ENCODE measurements at regions not wholly inside any gene's neighbourhood (a gene's known extent, or its start where the extent isn't known, plus 50 kb on each side); places are given as distances from the start of the nearest gene placed in this dataset.

DNA sequence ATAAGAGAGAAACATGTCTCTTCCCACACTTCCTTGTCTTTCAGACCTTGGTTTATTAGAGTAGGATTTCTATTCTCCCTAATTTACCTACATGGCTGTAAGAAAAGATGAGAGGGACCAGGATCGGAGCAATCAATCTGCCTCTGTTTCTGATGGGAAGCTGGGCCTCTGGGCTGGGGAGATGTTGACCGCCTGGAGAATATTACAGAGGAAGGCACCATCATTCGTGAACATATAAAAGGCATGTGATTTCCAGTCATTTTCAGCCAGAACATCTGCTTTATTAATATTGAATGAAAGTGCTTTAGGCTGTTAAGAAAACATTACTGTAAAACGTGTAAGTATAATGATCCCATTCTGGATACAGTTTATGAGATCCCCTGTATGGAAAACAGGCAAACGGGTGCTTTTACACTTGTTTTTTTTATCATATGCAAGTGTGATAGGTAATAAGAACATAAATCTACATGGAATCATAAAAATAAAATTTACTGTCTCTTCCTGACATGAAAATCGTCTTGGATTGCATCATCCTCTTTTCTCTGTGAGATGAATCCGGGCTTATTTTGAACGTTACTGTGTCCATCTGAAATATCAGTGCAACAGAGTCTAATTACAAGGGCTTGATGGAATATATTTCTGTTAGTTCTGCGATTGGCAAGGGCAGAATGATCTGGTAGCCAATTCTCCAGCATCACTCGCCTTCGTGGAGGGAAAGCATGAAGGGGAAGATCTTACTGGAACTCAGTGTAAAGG lies 94.5 kb upstream of the BAIAP2L1 start:
- no peak overlapping the region for H3K4me3 Mint-ChIP-seq
- DNase-seq (ENCODE audit: low spot score in 2 of 2) (no peak), ATAC-seq (ENCODE audit: low read depth) (no peak)
- H3K36me3 Mint-ChIP-seq: no peaks in the 10 kb centered on the region
- H3K27me3 Mint-ChIP-seq: no peaks in the 10 kb centered on the region
- H3K27ac Mint-ChIP-seq: no peak overlapping the region
- H3K9me3 Mint-ChIP-seq: peaks cover 5% of the 10 kb centered on the region
- no peaks in the 10 kb centered on the region for H3K4me1 Mint-ChIP-seq

DNA sequence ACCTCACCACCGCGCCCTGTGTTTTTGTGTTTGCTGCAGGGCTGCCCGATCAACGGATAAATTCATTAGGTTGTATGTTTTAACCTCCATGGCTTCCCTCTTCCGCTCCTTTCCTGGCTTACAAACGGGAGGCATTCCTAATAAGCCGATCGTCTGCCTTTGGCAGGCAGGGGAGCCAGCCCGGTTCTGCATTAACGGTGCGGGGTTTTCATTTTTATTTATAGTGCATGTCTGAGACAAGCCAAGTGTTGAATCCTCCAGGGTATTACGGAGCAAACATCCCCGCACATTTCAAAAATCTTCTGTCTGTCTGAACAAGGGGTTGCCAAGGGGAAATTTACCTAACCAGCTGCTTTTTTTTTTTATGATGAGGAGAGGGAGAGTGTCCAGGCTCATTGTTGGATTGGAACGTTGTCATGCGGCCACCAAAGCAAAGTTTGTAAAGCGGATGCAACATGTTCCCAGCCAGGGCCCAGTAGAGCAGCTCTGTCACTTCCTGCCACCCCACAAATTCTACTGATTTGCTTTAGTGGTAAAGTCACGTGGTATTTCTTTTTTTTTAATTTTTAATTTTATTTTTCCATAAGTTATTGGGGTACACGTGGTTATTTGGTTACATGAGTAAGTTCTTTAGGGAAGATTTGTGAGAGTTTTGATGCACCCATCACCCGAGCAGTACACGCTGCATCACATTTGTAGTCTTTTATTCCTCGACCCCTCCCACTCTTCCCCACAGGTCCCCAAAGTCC lies 92.3 kb upstream of the BAIAP2L1 start:
- Mint-ChIP-seq H3K4me3 (no peak overlapping the region), H3K36me3 (no peaks in the 10 kb centered on the region), H3K27me3 (no peaks in the 10 kb centered on the region), H3K9me3 (peaks cover 2% of the 10 kb centered on the region), H3K4me1 (no peaks in the 10 kb centered on the region), H3K27ac (no peak overlapping the region)
- DNase-seq (ENCODE audit: low spot score in 2 of 2) (no peak), ATAC-seq (ENCODE audit: low read depth) (no peak)

DNA sequence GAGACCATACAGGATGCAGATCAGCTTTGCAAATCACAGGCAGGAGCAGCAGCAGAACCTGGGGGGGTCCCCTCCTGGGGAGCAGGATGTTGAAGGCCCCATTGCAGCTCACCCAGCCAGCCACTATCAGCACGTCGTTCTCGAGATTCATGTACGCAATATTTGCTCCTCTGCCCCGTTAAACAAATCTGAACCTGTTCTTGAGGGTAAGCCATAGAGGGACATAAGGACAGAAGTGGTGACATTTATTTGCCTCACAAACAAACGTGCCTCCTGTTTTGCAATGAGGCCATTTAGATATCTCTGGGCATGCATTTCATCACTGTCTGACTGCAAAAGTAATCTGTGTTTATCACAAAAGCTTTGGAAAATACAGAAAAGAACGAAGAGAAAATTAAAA lies 87.3 kb upstream of the BAIAP2L1 start:
- Mint-ChIP-seq H3K4me1 (peaks cover 1% of the 10 kb centered on the region), H3K4me3 (no peak overlapping the region), H3K9me3 (peaks cover 1% of the 10 kb centered on the region), H3K27me3 (peaks cover 2% of the 10 kb centered on the region), H3K27ac (no peak overlapping the region), H3K36me3 (no peaks in the 10 kb centered on the region)
- DNase-seq (ENCODE audit: low spot score in 2 of 2): no peak
- ATAC-seq (ENCODE audit: low read depth): no peak

DNA sequence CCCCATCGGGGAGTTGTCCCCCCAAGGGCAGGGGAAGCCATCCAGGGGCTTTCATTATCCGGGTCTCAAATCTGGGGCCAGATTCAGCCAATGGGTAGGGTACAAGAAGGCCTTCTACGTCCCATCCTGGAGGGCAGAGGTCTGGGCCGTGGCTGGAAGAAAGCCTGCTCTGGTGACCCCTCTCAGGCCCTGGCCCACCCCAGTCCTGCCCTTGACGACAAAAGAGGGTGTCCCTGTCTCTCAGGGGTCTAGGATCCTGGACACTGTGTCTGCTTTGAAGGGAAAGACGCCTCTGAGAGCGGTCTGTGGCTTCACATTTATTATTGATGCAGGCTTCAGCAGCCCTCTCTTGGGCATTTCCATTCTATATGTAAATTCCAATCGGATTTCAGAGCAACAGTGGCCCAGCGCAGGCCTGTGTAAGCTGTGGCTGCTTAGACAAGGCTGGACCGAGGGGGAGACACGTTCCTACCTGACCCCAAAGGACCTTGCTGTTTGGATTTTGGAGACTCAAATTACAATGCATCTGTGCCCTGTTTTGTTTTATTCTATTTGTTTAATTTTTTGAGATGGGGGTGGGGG lies 83.2 kb upstream of the BAIAP2L1 start:
- Mint-ChIP-seq H3K36me3 (no peaks in the 10 kb centered on the region), H3K4me3 (no peak overlapping the region), H3K27me3 (peaks cover 2% of the 10 kb centered on the region), H3K27ac (no peak overlapping the region), H3K4me1 (peaks cover 2% of the 10 kb centered on the region), H3K9me3 (peaks cover 1% of the 10 kb centered on the region)
- DNase-seq (ENCODE audit: low spot score in 2 of 2) (no peak), ATAC-seq (ENCODE audit: low read depth) (no peak)

DNA sequence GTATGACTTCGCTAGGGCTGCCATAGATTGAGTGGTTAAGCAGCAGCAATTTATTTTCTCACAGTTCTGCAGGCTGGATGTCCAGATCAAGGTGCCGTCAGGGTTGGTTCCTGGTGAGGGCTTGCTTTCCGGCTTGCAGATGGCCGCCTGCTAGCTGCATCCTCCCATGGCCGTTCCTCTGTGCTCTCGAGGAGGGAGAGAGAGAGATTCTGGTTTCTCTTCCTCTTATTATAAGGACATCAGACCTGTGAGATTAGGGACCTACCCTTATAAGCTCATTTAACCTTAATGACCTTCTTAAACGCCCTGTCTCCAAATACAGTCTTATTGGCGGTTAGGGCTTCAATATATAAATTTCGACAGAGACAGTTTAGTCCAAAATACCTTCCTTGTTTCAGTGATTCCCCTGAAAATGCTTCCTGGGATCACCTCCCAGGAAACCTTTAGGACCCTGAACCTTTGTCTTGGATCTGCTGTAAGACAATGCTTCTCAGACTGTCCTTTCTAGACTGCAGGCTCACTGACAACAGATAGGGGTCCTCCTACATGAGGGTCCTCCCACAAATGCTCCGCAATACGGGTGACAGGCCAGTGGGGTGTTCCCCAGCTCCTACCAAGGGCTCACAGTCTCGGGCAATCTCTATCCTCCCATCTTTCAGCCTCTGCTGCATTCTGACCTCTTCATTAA lies 82.5 kb upstream of the BAIAP2L1 start:
- Mint-ChIP-seq H3K4me1 (peaks cover 2% of the 10 kb centered on the region), H3K4me3 (no peak overlapping the region), H3K36me3 (no peaks in the 10 kb centered on the region), H3K9me3 (peaks cover 1% of the 10 kb centered on the region), H3K27me3 (peaks cover 2% of the 10 kb centered on the region), H3K27ac (no peak overlapping the region)
- no peak for DNase-seq (ENCODE audit: low spot score in 2 of 2)
- ATAC-seq (ENCODE audit: low read depth): no peak

DNA sequence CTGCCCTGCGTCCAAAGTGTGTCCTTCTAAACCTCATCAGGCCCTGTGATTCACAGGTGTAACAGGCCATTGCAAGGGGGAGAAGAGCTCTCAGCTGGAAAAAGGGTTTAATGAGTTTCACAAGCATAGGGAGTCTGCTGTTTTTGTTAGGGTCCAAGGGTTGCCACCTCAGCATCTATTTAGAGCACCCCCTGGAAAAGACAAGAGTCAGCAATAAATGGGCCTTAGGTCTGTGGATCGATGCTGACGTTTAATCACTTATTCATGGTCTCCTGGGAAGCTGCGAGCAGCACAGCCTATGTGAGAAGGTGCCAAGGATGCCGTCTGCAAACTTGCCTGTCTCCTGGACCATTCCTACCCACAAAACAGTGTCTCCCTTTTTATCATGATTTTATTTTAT lies 78.4 kb upstream of the BAIAP2L1 start:
- Mint-ChIP-seq H3K4me3 (no peak overlapping the region), H3K9me3 (no peaks in the 10 kb centered on the region), H3K27ac (no peak overlapping the region), H3K4me1 (peaks cover 2% of the 10 kb centered on the region), H3K27me3 (peaks cover 6% of the 10 kb centered on the region), H3K36me3 (no peaks in the 10 kb centered on the region)
- DNase-seq (ENCODE audit: low spot score in 2 of 2): no peak
- no peak for ATAC-seq (ENCODE audit: low read depth)

DNA sequence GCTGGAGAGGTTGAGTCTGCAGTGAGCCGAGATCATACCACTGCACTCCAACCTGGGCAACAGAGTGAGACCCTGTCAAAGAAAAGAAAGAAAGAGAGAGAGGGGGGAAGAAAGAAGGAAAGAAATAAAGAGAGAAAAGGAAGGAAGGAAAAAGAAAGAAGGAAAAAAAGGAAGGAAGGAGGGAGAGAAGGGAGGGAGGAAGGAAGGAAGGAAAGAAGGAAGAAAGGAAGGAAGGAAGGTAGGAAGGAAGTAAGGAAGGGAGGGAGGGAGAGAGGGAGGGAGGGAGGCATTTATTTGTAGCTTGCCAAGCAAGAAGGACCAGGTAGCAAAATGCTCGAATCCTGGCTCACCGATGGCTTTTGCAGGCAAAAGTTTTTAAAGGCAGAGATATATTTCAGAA lies 74.5 kb upstream of the BAIAP2L1 start:
- DNase-seq (ENCODE audit: low spot score in 2 of 2): no peak
- Mint-ChIP-seq H3K27me3 (peaks cover 17% of the 10 kb centered on the region), H3K4me1 (peaks cover 5% of the 10 kb centered on the region), H3K36me3 (no peaks in the 10 kb centered on the region), H3K27ac (no peak overlapping the region), H3K9me3 (no peaks in the 10 kb centered on the region), H3K4me3 (no peak overlapping the region)
- ATAC-seq (ENCODE audit: low read depth): no peak

DNA sequence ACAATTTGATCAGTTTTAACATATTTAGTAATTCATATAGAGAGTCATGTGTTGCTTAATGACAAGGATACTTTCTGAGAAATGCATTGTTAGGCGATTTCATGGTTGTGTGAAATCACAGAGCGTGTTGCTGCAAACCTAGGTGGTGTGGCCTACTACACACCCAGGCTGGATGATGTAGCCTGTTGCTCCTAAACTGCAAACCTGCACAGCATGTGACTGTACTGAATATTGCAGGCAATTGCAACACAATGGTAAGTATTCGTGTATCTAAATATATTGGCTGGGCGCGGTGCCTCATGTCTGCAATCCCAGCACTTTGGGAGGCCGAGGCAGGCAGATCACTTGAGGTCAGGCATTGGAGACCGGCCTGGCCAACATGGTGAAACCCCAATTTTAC lies 73.7 kb upstream of the BAIAP2L1 start:
- no peak for DNase-seq (ENCODE audit: low spot score in 2 of 2)
- Mint-ChIP-seq H3K9me3 (no peaks in the 10 kb centered on the region), H3K27me3 (peaks cover 17% of the 10 kb centered on the region), H3K27ac (no peak overlapping the region), H3K4me1 (peaks cover 5% of the 10 kb centered on the region), H3K4me3 (no peak overlapping the region), H3K36me3 (no peaks in the 10 kb centered on the region)
- no peak for ATAC-seq (ENCODE audit: low read depth)

DNA sequence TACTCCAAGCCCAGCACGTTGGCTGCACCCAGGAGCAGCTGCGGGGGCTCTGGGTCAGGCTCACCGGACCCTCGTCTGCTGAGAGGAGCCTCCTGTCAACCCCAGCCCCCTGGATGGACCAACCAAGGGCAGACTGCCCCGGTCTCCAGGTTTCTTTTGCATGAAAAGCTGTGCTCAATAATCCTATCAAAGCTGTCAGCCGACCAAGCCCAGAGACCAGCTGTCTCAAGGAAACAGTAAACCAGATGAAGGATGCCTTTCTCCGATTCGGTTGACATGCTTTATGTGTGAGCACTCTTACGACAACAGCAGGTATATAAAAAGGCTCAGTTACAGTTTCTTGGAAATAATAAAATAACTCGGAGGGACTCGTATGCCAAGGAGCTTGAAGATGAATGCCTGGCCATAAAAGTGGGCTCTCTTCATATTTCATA lies 71.6 kb upstream of the BAIAP2L1 start:
- H3K27me3 Mint-ChIP-seq: peaks cover 20% of the 10 kb centered on the region
- ATAC-seq (ENCODE audit: low read depth) (no peak), DNase-seq (ENCODE audit: low spot score in 2 of 2) (no peak)
- no peak overlapping the region for H3K27ac Mint-ChIP-seq
- H3K36me3 Mint-ChIP-seq: peaks cover 2% of the 10 kb centered on the region
- peaks cover 3% of the 10 kb centered on the region for H3K9me3 Mint-ChIP-seq
- H3K4me1 Mint-ChIP-seq: peaks cover 5% of the 10 kb centered on the region
- no peak overlapping the region for H3K4me3 Mint-ChIP-seq

DNA sequence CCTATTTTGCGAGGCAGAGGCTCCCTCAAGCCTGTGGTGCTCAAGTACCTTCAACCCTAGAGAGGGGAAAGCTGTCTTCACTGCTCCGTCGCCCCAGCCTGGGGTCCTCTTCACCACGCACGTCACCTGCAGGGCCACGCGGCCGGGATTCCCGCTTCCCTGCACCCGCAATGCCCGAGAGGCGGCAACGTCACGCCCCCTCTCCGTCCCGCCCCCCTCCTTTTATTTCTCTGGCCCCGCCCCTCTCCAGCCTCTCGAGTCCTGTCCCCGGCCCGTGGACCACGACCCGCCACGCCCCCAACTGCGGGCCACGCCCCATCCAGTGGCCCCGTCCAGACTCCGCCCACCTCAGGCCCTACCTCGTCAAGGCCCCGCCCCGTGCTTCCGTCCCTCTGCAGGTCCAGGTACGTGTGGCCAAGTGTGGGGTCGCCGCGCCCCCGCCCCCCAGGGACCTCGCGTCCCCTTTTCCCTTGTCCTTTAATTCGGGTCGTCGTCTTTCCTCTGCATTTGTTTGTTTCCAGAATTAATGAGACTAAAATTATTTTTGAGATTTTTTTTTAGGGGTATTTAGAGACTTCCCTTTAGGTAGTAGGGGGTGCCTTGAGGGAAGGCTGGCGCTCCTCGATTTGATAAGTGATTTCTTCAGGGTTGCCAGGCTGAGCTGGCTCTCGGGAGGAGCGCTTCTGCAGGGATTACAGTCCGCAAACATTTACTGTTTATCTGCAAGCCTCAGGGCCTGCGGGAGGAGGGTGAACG lies 69.8 kb upstream of the BAIAP2L1 start:
- peak in 1 of 2 donors; percentile 12 for DNase-seq (ENCODE audit: low spot score in 2 of 2)
- H3K36me3 Mint-ChIP-seq: peaks cover 2% of the 10 kb centered on the region
- H3K9me3 Mint-ChIP-seq: peaks cover 3% of the 10 kb centered on the region
- peaks cover 5% of the 10 kb centered on the region for H3K4me1 Mint-ChIP-seq
- no peak for ATAC-seq (ENCODE audit: low read depth)
- H3K4me3 Mint-ChIP-seq: peak overlapping the region; percentile 29
- H3K27ac Mint-ChIP-seq: no peak overlapping the region
- H3K27me3 Mint-ChIP-seq: peaks cover 18% of the 10 kb centered on the region

DNA sequence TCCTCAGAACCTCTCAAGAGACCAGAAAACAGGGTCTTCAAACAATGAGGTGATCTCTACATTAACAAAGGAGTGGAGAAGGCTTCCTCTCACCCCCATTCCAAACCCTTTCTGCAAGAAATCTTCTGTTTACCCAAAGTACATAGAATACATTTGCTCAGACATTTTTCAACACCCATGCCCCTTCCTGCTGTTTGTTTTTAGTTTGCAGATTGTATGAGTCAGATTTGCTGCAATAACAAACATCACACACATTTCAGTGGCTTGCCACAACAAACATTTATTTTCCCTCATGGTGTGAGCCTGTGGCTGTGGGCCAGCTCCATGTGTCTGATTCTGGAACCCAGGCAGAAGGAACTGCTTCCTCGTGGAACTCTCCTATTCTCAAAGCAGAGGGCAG lies 68.2 kb upstream of the BAIAP2L1 start:
- H3K36me3 Mint-ChIP-seq: peaks cover 2% of the 10 kb centered on the region
- no peak for DNase-seq (ENCODE audit: low spot score in 2 of 2)
- H3K4me1 Mint-ChIP-seq: peaks cover 5% of the 10 kb centered on the region
- no peak overlapping the region for H3K27ac Mint-ChIP-seq
- peaks cover 16% of the 10 kb centered on the region for H3K27me3 Mint-ChIP-seq
- peaks cover 3% of the 10 kb centered on the region for H3K9me3 Mint-ChIP-seq
- no peak for ATAC-seq (ENCODE audit: low read depth)
- no peak overlapping the region for H3K4me3 Mint-ChIP-seq

DNA sequence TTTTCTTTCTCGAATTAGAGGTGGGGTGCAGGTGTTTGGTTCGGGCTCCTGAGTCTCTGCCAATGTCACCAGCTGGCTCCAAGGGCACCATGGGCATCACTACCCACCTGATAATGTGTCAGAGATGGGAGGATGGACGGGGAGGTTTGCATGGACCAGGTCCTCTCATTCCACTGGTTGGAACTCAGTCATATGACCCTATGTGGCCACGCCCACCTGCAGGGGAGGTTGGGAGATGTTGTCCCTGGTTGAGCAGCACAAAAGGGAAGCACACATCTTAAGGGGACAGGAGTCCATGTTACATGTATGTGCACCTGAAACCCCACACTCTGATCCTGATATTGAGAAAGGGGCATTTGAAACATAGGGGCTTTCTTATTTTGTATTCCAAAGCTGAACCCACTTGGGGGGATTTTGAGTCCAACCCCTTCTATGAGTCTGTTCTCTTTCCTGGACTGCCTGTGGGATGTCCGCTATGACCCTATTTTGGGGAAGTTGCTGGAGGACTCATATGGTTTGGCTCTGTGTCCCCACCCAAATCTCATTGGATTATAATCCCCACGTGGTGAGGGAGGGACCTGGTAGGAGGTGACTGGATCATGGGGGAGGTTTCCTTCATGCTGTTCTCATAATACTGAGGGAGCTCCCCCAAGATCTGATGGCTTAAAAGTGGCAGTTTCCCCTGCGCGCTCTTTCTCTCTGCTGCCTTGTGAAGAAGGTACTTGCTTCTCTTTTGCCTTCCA lies 66.9 kb upstream of the BAIAP2L1 start:
- ATAC-seq (ENCODE audit: low read depth) (no peak), DNase-seq (ENCODE audit: low spot score in 2 of 2) (no peak)
- Mint-ChIP-seq H3K4me3 (no peak overlapping the region), H3K9me3 (peaks cover 3% of the 10 kb centered on the region), H3K27ac (no peak overlapping the region), H3K4me1 (peaks cover 5% of the 10 kb centered on the region), H3K27me3 (peaks cover 14% of the 10 kb centered on the region), H3K36me3 (peaks cover 2% of the 10 kb centered on the region)

DNA sequence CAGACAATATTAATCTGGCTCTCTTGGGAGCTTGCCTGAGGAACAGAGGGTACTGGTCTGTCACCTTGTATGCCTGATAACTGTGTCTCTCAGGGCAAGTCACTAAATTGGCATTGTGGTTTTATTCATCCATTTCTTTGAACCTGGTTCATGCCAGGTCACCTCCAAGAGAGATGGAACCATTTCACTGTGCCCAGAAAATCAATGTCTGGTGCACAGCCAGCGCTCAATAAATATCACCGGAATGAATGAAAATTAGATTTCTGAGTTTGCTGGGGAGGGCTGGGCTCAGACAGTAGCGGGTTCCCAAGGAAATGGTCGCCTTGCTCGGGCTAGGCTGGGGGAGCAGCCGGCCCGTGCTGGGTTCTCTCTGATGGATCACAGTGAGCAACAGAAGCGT lies 64.1 kb upstream of the BAIAP2L1 start:
- peaks cover 2% of the 10 kb centered on the region for H3K36me3 Mint-ChIP-seq
- H3K9me3 Mint-ChIP-seq: peaks cover 3% of the 10 kb centered on the region
- no peaks in the 10 kb centered on the region for H3K4me1 Mint-ChIP-seq
- DNase-seq (ENCODE audit: low spot score in 2 of 2) (no peak), ATAC-seq (ENCODE audit: low read depth) (no peak)
- H3K27me3 Mint-ChIP-seq: peaks cover 4% of the 10 kb centered on the region
- no peak overlapping the region for H3K27ac Mint-ChIP-seq
- H3K4me3 Mint-ChIP-seq: no peak overlapping the region
